ENCODE measurements at regions not wholly inside any gene's neighbourhood (a gene's known extent, or its start where the extent isn't known, plus 50 kb on each side); places are given as distances from the start of the nearest gene placed in this dataset.

DNA sequence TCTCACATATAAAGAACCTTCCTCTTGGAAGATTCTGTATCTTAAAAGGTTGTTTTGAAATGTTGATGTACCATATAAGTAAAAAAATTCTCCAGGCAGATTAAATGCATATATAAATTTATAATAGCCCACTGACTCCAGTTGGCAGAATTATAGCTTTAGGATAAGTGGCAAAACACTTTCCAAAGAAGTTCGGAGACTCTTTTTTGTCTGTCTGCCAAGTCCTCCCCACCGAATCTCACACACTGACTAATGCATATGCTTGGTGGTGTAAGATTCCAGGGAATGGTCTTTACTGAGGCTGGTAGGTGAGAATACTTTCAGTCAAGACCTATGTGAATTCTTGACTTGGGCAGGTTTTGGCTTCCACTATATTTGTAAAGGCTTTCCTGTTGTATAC is 724.3 kb upstream of the CXADR start:
- H3K9me3 ChIP-seq (ENCODE audit: control insufficient read depth in 4 of 4, insufficient read depth in 3 of 4, low read length in 3 of 4) = peaks cover 0 to 6% (median under 1%) of the 10 kb centered on the region in 4 donors
- H3K27me3 ChIP-seq (ENCODE audit: control insufficient read depth in 3 of 3, insufficient read depth in 3 of 3, low read length in 2 of 3) = no peaks in the 10 kb centered on the region
- no peaks in the 10 kb centered on the region for H3K4me1 ChIP-seq (ENCODE audit: control insufficient read depth in 5 of 5, insufficient read depth in 5 of 5, low read length in 5 of 5)
- H3K36me3 ChIP-seq (ENCODE audit: control insufficient read depth in 4 of 4, insufficient read depth in 4 of 4, low read length in 4 of 4) = no peaks in the 10 kb centered on the region
- TF ChIP-seq, protein P1, sequence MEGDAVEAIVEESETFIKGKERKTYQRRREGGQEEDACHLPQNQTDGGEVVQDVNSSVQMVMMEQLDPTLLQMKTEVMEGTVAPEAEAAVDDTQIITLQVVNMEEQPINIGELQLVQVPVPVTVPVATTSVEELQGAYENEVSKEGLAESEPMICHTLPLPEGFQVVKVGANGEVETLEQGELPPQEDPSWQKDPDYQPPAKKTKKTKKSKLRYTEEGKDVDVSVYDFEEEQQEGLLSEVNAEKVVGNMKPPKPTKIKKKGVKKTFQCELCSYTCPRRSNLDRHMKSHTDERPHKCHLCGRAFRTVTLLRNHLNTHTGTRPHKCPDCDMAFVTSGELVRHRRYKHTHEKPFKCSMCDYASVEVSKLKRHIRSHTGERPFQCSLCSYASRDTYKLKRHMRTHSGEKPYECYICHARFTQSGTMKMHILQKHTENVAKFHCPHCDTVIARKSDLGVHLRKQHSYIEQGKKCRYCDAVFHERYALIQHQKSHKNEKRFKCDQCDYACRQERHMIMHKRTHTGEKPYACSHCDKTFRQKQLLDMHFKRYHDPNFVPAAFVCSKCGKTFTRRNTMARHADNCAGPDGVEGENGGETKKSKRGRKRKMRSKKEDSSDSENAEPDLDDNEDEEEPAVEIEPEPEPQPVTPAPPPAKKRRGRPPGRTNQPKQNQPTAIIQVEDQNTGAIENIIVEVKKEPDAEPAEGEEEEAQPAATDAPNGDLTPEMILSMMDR (IDR thresholded peaks at IDR 0.05; ENCODE audit: control extremely low read depth, extremely low read depth) = no peak
- H3K4me3 ChIP-seq = no peak overlapping the region
- 36 to 42% methylated on average over 2 of the region's 2 CpGs for WGBS, 2 donors
- DNase-seq (no peak), ATAC-seq (ENCODE audit: insufficient read depth, low FRiP score) (no peak)
- H3K27ac ChIP-seq (ENCODE audit: low read depth in 1 of 2, low read length in 1 of 2) = no peak overlapping the region
- no peak overlapping the region for H3K9ac ChIP-seq (ENCODE audit: insufficient read depth in 1 of 2, low read length in 2 of 2)

DNA sequence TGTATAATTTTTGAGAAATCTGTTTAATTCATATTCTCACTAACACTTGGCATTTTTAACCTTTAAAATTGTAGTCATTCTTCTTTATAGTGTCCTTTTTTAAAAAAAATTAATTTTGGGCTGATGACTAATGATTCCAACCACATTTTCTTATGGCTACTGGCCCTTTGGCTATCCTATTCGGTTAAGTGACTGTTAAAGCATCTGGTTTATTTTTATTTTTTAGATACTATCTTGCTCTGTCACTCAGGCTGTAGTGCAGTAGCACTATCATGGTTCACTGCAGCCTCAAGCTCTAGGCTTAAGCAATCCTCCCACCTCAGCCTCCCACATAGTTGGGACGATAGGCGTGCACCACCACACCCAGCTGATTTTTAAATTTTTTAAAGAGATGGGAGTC is 723.2 kb upstream of the CXADR start:
- no peaks in the 10 kb centered on the region for H3K36me3 ChIP-seq (ENCODE audit: control insufficient read depth in 4 of 4, insufficient read depth in 4 of 4, low read length in 4 of 4)
- ATAC-seq (ENCODE audit: insufficient read depth, low FRiP score) (no peak), DNase-seq (no peak)
- WGBS, 2 donors = 81 to 89% methylated on average over 3 of the region's 3 CpGs
- no peaks in the 10 kb centered on the region for H3K27me3 ChIP-seq (ENCODE audit: control insufficient read depth in 3 of 3, insufficient read depth in 3 of 3, low read length in 2 of 3)
- no peak overlapping the region for H3K27ac ChIP-seq (ENCODE audit: low read depth in 1 of 2, low read length in 1 of 2)
- TF ChIP-seq, protein P1 (IDR thresholded peaks at IDR 0.05; ENCODE audit: control extremely low read depth, extremely low read depth) = no peak
- no peak overlapping the region for H3K4me3 ChIP-seq
- H3K9me3 ChIP-seq (ENCODE audit: control insufficient read depth in 4 of 4, insufficient read depth in 3 of 4, low read length in 3 of 4) = peaks cover 0 to 1% (median 0%) of the 10 kb centered on the region in 4 donors
- no peak overlapping the region for H3K9ac ChIP-seq (ENCODE audit: insufficient read depth in 1 of 2, low read length in 2 of 2)
- no peaks in the 10 kb centered on the region for H3K4me1 ChIP-seq (ENCODE audit: control insufficient read depth in 5 of 5, insufficient read depth in 5 of 5, low read length in 5 of 5)

DNA sequence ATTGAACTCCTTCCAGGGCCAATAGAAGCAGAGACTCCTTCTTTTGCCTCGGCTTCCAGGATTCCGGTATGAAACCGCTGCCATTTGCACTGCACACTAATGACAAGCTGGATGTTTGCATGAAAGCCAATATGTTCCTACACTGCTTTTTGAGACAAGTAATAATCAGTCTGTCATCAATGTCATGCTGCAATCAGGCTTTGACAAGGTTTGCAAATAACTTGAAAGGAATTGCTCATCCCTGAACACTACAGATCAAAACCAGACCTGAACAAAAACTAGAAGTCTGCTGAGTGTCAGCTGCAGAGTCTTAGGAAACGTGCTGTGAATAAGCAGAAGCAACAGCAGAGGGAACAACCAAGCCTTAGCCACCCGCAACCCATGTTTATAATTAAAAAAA is 720.7 kb upstream of the CXADR start:
- DNase-seq = no peak
- WGBS, 2 donors = 85 to 87% methylated on average over 5 of the region's 5 CpGs
- ATAC-seq (ENCODE audit: insufficient read depth, low FRiP score) = no peak
- H3K9ac ChIP-seq (ENCODE audit: insufficient read depth in 1 of 2, low read length in 2 of 2) = no peak overlapping the region
- no peaks in the 10 kb centered on the region for H3K36me3 ChIP-seq (ENCODE audit: control insufficient read depth in 4 of 4, insufficient read depth in 4 of 4, low read length in 4 of 4)
- TF ChIP-seq, protein P1 (IDR thresholded peaks at IDR 0.05; ENCODE audit: control extremely low read depth, extremely low read depth) = no peak
- no peaks in the 10 kb centered on the region for H3K27me3 ChIP-seq (ENCODE audit: control insufficient read depth in 3 of 3, insufficient read depth in 3 of 3, low read length in 2 of 3)
- H3K4me1 ChIP-seq (ENCODE audit: control insufficient read depth in 5 of 5, insufficient read depth in 5 of 5, low read length in 5 of 5) = no peaks in the 10 kb centered on the region
- no peak overlapping the region for H3K27ac ChIP-seq (ENCODE audit: low read depth in 1 of 2, low read length in 1 of 2)
- peaks cover 0 to 1% (median 0%) of the 10 kb centered on the region in 4 donors for H3K9me3 ChIP-seq (ENCODE audit: control insufficient read depth in 4 of 4, insufficient read depth in 3 of 4, low read length in 3 of 4)
- no peak overlapping the region for H3K4me3 ChIP-seq

DNA sequence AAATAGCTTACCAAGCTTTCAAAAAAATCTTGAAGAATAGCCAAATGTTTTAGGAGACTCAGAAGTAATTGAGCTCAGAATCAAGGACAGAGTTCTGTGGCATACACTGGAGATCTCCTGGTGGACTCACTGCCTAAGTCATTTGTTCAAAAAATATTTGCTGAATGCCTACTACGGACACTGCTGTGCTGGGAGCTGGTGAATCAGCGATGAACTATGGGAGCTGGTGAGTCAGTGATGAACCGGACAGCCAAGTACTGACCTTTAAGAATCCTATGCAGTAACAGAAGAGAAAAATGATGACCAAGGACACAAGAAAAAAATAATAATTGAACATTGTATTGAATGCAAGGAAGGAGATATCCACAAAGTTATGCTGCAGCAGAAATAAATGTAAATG is 717.9 kb upstream of the CXADR start:
- Histone ChIP-seq H3K27me3 (ENCODE audit: control insufficient read depth in 3 of 3, insufficient read depth in 3 of 3, low read length in 2 of 3) (no peaks in the 10 kb centered on the region), H3K9ac (ENCODE audit: insufficient read depth in 1 of 2, low read length in 2 of 2) (no peak overlapping the region), H3K27ac (ENCODE audit: low read depth in 1 of 2, low read length in 1 of 2) (no peak overlapping the region), H3K36me3 (ENCODE audit: control insufficient read depth in 4 of 4, insufficient read depth in 4 of 4, low read length in 4 of 4) (no peaks in the 10 kb centered on the region), H3K4me1 (ENCODE audit: control insufficient read depth in 5 of 5, insufficient read depth in 5 of 5, low read length in 5 of 5) (peaks cover 0 to 4% (median 0%) of the 10 kb centered on the region in 5 donors), H3K9me3 (ENCODE audit: control insufficient read depth in 4 of 4, insufficient read depth in 3 of 4, low read length in 3 of 4) (peaks cover 0 to 1% (median 0%) of the 10 kb centered on the region in 4 donors), H3K4me3 (no peak overlapping the region)
- peak; percentile 75 for ATAC-seq (ENCODE audit: insufficient read depth, low FRiP score)
- DNase-seq = no peak
- TF ChIP-seq, protein P1 (IDR thresholded peaks at IDR 0.05; ENCODE audit: control extremely low read depth, extremely low read depth) = no peak
- 85 to 88% methylated on average over 3 of the region's 3 CpGs for whole genome bisulfite sequencing, 2 donors

Measured in lung (tissue), 11 donors.